ENCODE measurements at regions not wholly inside any gene's neighbourhood (a gene's known extent, or its start where the extent isn't known, plus 50 kb on each side); places are given as distances from the start of the nearest gene placed in this dataset.

GRCh38 chr4:64581422-64581821, 172.2 kb upstream of the TECRL start:
- Histone ChIP-seq H3K9me3 (ENCODE audit: control insufficient read depth in 4 of 4, insufficient read depth in 3 of 4, low read length in 3 of 4) (no peaks in the 10 kb centered on the region), H3K9ac (ENCODE audit: insufficient read depth in 1 of 2, low read length in 2 of 2) (no peak overlapping the region), H3K4me1 (ENCODE audit: control insufficient read depth in 5 of 5, insufficient read depth in 5 of 5, low read length in 5 of 5) (no peaks in the 10 kb centered on the region), H3K36me3 (ENCODE audit: control insufficient read depth in 4 of 4, insufficient read depth in 4 of 4, low read length in 4 of 4) (no peaks in the 10 kb centered on the region), H3K27me3 (ENCODE audit: control insufficient read depth in 3 of 3, insufficient read depth in 3 of 3, low read length in 2 of 3) (no peaks in the 10 kb centered on the region), H3K4me3 (no peak overlapping the region), H3K27ac (ENCODE audit: low read depth in 1 of 2, low read length in 1 of 2) (no peak overlapping the region)
- DNase-seq: no peak
- TF ChIP-seq, protein P1, sequence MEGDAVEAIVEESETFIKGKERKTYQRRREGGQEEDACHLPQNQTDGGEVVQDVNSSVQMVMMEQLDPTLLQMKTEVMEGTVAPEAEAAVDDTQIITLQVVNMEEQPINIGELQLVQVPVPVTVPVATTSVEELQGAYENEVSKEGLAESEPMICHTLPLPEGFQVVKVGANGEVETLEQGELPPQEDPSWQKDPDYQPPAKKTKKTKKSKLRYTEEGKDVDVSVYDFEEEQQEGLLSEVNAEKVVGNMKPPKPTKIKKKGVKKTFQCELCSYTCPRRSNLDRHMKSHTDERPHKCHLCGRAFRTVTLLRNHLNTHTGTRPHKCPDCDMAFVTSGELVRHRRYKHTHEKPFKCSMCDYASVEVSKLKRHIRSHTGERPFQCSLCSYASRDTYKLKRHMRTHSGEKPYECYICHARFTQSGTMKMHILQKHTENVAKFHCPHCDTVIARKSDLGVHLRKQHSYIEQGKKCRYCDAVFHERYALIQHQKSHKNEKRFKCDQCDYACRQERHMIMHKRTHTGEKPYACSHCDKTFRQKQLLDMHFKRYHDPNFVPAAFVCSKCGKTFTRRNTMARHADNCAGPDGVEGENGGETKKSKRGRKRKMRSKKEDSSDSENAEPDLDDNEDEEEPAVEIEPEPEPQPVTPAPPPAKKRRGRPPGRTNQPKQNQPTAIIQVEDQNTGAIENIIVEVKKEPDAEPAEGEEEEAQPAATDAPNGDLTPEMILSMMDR (IDR thresholded peaks at IDR 0.05; ENCODE audit: control extremely low read depth, extremely low read depth): no peak
- ATAC-seq (ENCODE audit: insufficient read depth, low FRiP score): no peak
- 81 to 87% methylated on average over 2 of the region's 2 CpGs for WGBS, 2 donors

- Histone ChIP-seq H3K27me3 (ENCODE audit: control insufficient read depth in 3 of 3, insufficient read depth in 3 of 3, low read length in 2 of 3) (no peaks in the 10 kb centered on the region), H3K4me1 (ENCODE audit: control insufficient read depth in 5 of 5, insufficient read depth in 5 of 5, low read length in 5 of 5) (peaks cover 0 to 1% (median 0%) of the 10 kb centered on the region in 5 donors), H3K27ac (ENCODE audit: low read depth in 1 of 2, low read length in 1 of 2) (no peak overlapping the region), H3K36me3 (ENCODE audit: control insufficient read depth in 4 of 4, insufficient read depth in 4 of 4, low read length in 4 of 4) (no peaks in the 10 kb centered on the region), H3K4me3 (no peak overlapping the region), H3K9me3 (ENCODE audit: control insufficient read depth in 4 of 4, insufficient read depth in 3 of 4, low read length in 3 of 4) (no peaks in the 10 kb centered on the region), H3K9ac (ENCODE audit: insufficient read depth in 1 of 2, low read length in 2 of 2) (no peak overlapping the region)
- TF ChIP-seq, protein P1 (IDR thresholded peaks at IDR 0.05; ENCODE audit: control extremely low read depth, extremely low read depth): no peak
- 45 to 53% methylated on average over 4 of the region's 4 CpGs for WGBS, 2 donors
- ATAC-seq (ENCODE audit: insufficient read depth, low FRiP score) (no peak), DNase-seq (peak in 2 of 3 donors; percentile 14 to 42)
Measured at GRCh38 chr4:64564126-64564525, 154.9 kb upstream of the TECRL start.

DNA sequence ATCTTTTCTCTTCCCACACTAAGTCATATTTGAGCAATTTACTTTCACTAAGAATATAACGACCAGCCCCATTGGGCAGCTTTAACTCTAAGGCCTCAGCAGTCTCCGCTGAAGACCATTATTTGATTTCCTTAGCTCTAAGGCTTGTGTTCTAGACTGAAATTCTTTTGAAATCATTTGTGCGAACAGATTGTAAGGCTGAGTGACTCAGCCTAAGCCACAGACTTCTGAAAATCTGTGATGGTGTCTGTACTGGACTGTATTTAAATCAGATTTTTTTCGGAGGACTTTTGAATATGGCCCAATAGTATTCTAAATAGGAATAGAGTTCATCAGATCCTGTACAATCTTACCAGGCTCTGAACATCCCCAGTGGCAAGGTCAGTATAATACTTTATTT, 150.3 kb upstream of the TECRL start:
- no peak overlapping the region for H3K4me3 ChIP-seq
- H3K9ac ChIP-seq (ENCODE audit: insufficient read depth in 1 of 2, low read length in 2 of 2): no peak overlapping the region
- WGBS, 2 donors: 78 to 88% methylated on average over 4 of the region's 4 CpGs
- peaks cover 0 to 1% (median 0%) of the 10 kb centered on the region in 5 donors for H3K4me1 ChIP-seq (ENCODE audit: control insufficient read depth in 5 of 5, insufficient read depth in 5 of 5, low read length in 5 of 5)
- TF ChIP-seq, protein P1 (IDR thresholded peaks at IDR 0.05; ENCODE audit: control extremely low read depth, extremely low read depth): no peak
- H3K27me3 ChIP-seq (ENCODE audit: control insufficient read depth in 3 of 3, insufficient read depth in 3 of 3, low read length in 2 of 3): no peaks in the 10 kb centered on the region
- H3K9me3 ChIP-seq (ENCODE audit: control insufficient read depth in 4 of 4, insufficient read depth in 3 of 4, low read length in 3 of 4): no peaks in the 10 kb centered on the region
- H3K36me3 ChIP-seq (ENCODE audit: control insufficient read depth in 4 of 4, insufficient read depth in 4 of 4, low read length in 4 of 4): no peaks in the 10 kb centered on the region
- no peak overlapping the region for H3K27ac ChIP-seq (ENCODE audit: low read depth in 1 of 2, low read length in 1 of 2)
- ATAC-seq (ENCODE audit: insufficient read depth, low FRiP score): no peak
- no peak for DNase-seq

DNA sequence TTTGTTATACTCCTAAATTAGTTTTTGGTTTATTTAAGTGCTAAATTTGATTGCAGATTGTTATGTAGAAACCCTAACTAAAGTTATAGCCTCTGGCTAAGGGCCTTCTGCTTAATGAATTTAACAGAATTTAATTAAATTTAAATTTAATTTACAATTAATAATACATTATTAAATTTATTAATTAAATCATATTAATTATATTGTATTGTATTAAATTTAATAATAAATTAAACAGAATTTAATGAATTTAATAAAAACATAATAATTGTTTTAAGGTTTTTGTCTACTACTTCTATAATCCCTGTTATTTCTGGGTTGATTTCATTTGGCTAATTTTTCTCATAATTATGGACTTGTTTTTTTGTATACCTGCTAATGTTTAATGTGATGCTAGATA, 141.9 kb upstream of the TECRL start:
- Histone ChIP-seq H3K27ac (ENCODE audit: low read depth in 1 of 2, low read length in 1 of 2) (no peak overlapping the region), H3K36me3 (ENCODE audit: control insufficient read depth in 4 of 4, insufficient read depth in 4 of 4, low read length in 4 of 4) (no peaks in the 10 kb centered on the region), H3K27me3 (ENCODE audit: control insufficient read depth in 3 of 3, insufficient read depth in 3 of 3, low read length in 2 of 3) (no peaks in the 10 kb centered on the region), H3K4me3 (no peak overlapping the region), H3K9ac (ENCODE audit: insufficient read depth in 1 of 2, low read length in 2 of 2) (no peak overlapping the region), H3K4me1 (ENCODE audit: control insufficient read depth in 5 of 5, insufficient read depth in 5 of 5, low read length in 5 of 5) (no peaks in the 10 kb centered on the region), H3K9me3 (ENCODE audit: control insufficient read depth in 4 of 4, insufficient read depth in 3 of 4, low read length in 3 of 4) (no peaks in the 10 kb centered on the region)
- ATAC-seq (ENCODE audit: insufficient read depth, low FRiP score) (no peak), DNase-seq (no peak)
- TF ChIP-seq, protein P1 (IDR thresholded peaks at IDR 0.05; ENCODE audit: control extremely low read depth, extremely low read depth): no peak
